GM13977 (cell line): ENCODE measurements at regions not wholly inside any gene's neighbourhood (a gene's known extent, or its start where the extent isn't known, plus 50 kb on each side); places are given as distances from the start of the nearest gene placed in this dataset.

Experiments
- DNase-seq: peaks from one replicate; pipeline ENCODE4 v3.0.0; 2012; ENCODE audit warnings: low spot score
- CTCF ChIP-seq: IDR thresholded peaks from 2 replicates; pipeline ENCODE4 v1.5.1; 2012; ENCODE audit warnings: mild to moderate bottlenecking, control low read depth; ENCODE audit not compliant: insufficient read depth; ENCODE audit errors: extremely low read depth, missing control alignments
- in situ Hi-C: fragments of 300-500 bp; cut with MboI; formaldehyde crosslinking; loops from one replicate; pipeline ENCODE4 v1.12.0; 2022; ENCODE audit warnings: low sequenced_read_pairs, low pct_unique_long_range_greater_than_20kb, mixed read lengths, inconsistent platforms; ENCODE audit not compliant: unreplicated experiment

DNA sequence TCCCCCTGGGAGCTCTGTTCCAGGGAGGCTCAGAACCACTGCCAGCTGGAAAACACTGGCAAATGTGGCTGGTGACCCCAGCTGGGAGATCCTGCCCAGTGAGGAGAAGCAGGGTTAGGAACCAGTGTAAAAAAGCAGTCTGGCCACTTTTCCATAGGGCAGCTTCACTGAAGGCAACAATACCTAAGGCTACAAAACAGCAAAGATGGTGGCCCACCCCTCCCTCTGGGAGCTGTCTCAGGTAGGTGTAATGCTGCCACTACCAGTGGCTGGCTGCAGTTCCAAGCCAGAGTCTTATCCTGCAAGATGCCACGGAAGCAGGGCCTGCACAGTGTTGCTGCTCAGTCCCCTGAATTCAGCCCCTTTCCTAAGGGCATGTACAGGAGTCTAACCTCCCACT, 50.6 kb upstream of the ANO6 start:
- no peak for DNase-seq
- no peak for TF ChIP-seq CTCF
- in situ Hi-C loops: no loop called here

GRCh38 chr12:45166056-45166455, 49.8 kb upstream of the ANO6 start:
- no peak for TF ChIP-seq CTCF
- no peak for DNase-seq
- in situ Hi-C loops: no loop called here
